NCI-H146 treated with DMSO at 0.1 percent for 48 hours (cell line): ENCODE measurements at regions not wholly inside any gene's neighbourhood (a gene's known extent, or its start where the extent isn't known, plus 50 kb on each side); places are given as distances from the start of the nearest gene placed in this dataset.
"Not testable (repeated sequence)": the region's sequence is repeated elsewhere in the genome, so short reads cannot be mapped to it uniquely, and the experiment has no call there.

ENCODE experiments used
- DNase-seq: peaks from one replicate; lab custom pipeline; 2025; ENCODE audit not compliant: unreplicated experiment; lab: John Stamatoyannopoulos, UW

- peak; percentile 95 for DNase-seq
These were observed 289.1 kb upstream of the DNAJC19 start for GRCh38 chr3:181278468-181279238.

- DNase-seq: no peak
These were observed 286.9 kb upstream of the DNAJC19 start for GRCh38 chr3:181276358-181276896.

- no peak for DNase-seq
These were observed 284.5 kb upstream of the DNAJC19 start for GRCh38 chr3:181274025-181274424.

GRCh38 chr3:181267312-181267711 lies 277.8 kb upstream of the DNAJC19 start:
- no peak for DNase-seq

- peak; percentile 77 for DNase-seq
These were observed 276.3 kb upstream of the DNAJC19 start for GRCh38 chr3:181265750-181266333.

GRCh38 chr3:181264486-181264885 lies 274.9 kb upstream of the DNAJC19 start:
- no peak for DNase-seq

- DNase-seq: peak; percentile 90
These were observed 264.3 kb upstream of the DNAJC19 start for GRCh38 chr3:181253796-181254195.

GRCh38 chr3:181252631-181253030 lies 263.1 kb upstream of the DNAJC19 start:
- peak; percentile 100 for DNase-seq

GRCh38 chr3:181250714-181251113 lies 261.2 kb upstream of the DNAJC19 start:
- peak; percentile 80 for DNase-seq

- peak; percentile 83 for DNase-seq
These were observed 249.9 kb upstream of the DNAJC19 start for GRCh38 chr3:181239441-181239840.

- no peak for DNase-seq
These were observed 240.7 kb upstream of the DNAJC19 start for GRCh38 chr3:181230258-181230657.

GRCh38 chr3:181213347-181213746 lies 223.8 kb upstream of the DNAJC19 start:
- DNase-seq: no peak

GRCh38 chr3:181212271-181212670 lies 222.7 kb upstream of the DNAJC19 start:
- DNase-seq: no peak

GRCh38 chr3:181210275-181210674 lies 220.7 kb upstream of the DNAJC19 start:
- peak; percentile 77 for DNase-seq

- DNase-seq: no peak
These were observed 200.0 kb upstream of the DNAJC19 start for GRCh38 chr3:181189556-181189955.

GRCh38 chr3:181183764-181184163 lies 194.2 kb upstream of the DNAJC19 start:
- no peak for DNase-seq

GRCh38 chr3:181183057-181183456 lies 193.5 kb upstream of the DNAJC19 start:
- DNase-seq: not testable (repeated sequence)

- DNase-seq: no peak
These were observed 189.5 kb upstream of the DNAJC19 start for GRCh38 chr3:181178991-181179390.

GRCh38 chr3:181176601-181177000 lies 187.1 kb upstream of the DNAJC19 start:
- DNase-seq: peak; percentile 97

GRCh38 chr3:181174676-181175233 lies 185.2 kb upstream of the DNAJC19 start:
- DNase-seq: no peak

GRCh38 chr3:181174022-181174421 lies 184.5 kb upstream of the DNAJC19 start:
- DNase-seq: no peak

- DNase-seq: no peak
These were observed 183.7 kb upstream of the DNAJC19 start for GRCh38 chr3:181173227-181173626.
